ENCODE measurements at regions not wholly inside any gene's neighbourhood (a gene's known extent, or its start where the extent isn't known, plus 50 kb on each side); places are given as distances from the start of the nearest gene placed in this dataset.

DNA sequence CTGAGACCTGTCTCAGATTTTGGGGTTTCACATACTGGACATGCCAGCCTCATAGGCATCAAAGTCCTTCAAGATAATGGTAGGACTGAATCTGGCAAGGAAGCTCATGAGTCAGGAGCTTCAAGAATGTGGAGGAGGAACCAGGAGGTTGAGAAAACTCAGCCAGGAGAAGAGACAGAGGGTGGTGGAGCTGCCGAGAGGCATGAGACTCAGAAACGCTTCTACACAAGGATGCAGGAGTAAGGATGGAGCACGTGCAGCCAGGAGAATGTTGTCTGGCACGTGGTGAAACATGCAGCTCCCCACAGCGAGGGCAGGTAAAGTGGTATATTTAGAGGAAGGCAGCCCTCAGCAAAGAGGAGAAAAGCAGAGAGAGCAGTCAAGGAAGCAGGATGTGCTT lies 148.7 kb upstream of the ISX start:
- no peak for DNase-seq (ENCODE audit: extremely low read depth, low read depth)
- H3K4me3 ChIP-seq (replicated peaks; ENCODE audit: low read depth, low read length), result no peak overlapping the region
- TF ChIP-seq, protein P1, sequence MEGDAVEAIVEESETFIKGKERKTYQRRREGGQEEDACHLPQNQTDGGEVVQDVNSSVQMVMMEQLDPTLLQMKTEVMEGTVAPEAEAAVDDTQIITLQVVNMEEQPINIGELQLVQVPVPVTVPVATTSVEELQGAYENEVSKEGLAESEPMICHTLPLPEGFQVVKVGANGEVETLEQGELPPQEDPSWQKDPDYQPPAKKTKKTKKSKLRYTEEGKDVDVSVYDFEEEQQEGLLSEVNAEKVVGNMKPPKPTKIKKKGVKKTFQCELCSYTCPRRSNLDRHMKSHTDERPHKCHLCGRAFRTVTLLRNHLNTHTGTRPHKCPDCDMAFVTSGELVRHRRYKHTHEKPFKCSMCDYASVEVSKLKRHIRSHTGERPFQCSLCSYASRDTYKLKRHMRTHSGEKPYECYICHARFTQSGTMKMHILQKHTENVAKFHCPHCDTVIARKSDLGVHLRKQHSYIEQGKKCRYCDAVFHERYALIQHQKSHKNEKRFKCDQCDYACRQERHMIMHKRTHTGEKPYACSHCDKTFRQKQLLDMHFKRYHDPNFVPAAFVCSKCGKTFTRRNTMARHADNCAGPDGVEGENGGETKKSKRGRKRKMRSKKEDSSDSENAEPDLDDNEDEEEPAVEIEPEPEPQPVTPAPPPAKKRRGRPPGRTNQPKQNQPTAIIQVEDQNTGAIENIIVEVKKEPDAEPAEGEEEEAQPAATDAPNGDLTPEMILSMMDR (IDR thresholded peaks at IDR 0.05; ENCODE audit: low read depth, low read length, missing control alignments), result no peak

DNA sequence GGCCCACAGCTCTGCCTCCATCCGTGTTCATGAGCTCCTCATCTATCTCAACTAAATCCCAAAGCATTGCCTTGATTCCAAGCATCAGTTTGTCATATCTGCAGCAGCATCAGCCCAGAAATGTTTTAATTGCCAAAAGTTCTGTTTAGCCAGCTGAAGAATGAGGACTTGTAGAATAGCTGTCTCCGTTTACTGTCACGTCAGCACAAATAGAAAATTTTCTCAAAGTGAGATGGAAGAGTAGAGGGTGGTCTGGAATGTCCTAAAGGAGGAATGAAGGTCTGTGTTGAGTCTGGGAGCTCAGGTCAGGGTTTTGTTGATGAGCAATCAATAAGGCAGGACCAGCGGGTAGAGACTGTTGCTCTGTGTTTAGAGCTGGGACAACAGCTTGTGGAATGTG lies 134.9 kb upstream of the ISX start:
- H3K4me3 ChIP-seq (replicated peaks; ENCODE audit: low read depth, low read length), result no peak overlapping the region
- DNase-seq (ENCODE audit: extremely low read depth, low read depth), result no peak
- TF ChIP-seq, protein P1 (IDR thresholded peaks at IDR 0.05; ENCODE audit: low read depth, low read length, missing control alignments), result no peak

DNA sequence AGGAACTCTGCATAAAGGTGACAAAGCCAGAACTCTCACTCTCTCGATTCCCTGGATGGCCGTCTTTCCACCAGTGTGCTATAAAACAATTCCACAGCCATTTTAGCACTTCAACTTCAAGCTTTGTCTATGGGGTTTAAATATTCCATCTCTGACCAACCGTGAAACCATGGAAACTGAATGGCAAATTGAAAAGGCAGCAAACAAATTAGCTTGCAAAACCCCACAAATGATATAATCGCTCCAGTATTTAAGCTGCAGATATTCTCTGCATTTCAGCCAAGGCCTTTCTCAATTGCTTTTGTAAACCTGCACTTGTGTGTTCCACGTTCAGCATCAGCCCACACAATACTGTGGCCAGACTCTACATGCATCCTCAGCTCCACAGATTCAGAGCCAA lies 131.7 kb upstream of the ISX start:
- no peak overlapping the region for H3K4me3 ChIP-seq (replicated peaks; ENCODE audit: low read depth, low read length)
- no peak for DNase-seq (ENCODE audit: extremely low read depth, low read depth)
- TF ChIP-seq, protein P1 (IDR thresholded peaks at IDR 0.05; ENCODE audit: low read depth, low read length, missing control alignments), result no peak

DNA sequence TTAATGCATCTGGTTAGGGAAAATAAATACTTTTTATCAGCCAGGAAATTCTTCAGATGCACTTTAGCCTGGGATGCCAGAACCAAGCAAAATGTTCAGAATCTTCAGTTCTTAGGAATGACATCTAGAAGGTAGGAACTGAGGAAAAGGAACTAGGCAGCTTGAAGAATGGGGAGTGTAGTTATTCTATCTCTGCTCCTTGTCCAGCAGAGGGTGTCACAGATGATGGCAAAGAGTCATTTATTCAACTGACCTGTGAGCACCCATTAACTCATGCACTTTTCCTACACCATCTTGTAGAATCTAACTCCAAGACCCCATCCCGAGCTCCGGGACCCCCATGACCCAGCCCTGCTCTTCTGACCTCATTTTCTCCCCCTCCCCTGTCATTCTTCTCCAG lies 122.1 kb upstream of the ISX start:
- TF ChIP-seq, protein P1 (IDR thresholded peaks at IDR 0.05; ENCODE audit: low read depth, low read length, missing control alignments), result no peak
- no peak overlapping the region for H3K4me3 ChIP-seq (replicated peaks; ENCODE audit: low read depth, low read length)
- no peak for DNase-seq (ENCODE audit: extremely low read depth, low read depth)

DNA sequence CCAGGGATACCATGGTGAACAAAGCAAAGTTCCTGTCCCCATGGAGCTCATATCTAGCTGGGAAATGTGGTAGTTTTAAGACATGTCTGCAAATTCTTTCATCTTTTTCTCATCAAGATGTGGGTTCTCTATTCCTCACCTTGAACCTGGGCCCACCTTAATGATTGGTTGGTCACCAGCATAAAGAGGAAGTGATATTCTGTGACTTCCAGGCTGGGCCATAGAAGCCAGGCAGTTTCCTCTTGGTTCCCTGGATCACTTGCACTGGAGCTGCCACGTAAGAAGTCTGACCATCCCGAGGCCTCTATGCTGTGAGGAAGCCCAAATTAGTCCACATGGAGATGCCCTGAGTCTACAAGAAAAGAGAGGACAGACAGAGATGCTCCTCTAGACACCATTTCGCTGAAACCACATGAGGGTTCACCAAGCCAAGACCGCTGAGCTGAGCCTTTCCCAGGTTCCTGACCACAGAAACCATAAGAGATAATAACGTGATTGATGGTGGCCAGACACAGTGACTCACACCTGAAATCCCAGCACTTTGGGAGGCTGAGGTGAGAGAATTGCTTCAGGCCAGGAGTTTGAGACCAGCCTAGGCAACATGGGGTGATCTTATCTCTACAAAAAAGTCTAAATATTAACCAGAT lies 119.5 kb upstream of the ISX start:
- H3K4me3 ChIP-seq (replicated peaks; ENCODE audit: low read depth, low read length), result no peak overlapping the region
- TF ChIP-seq, protein P1 (IDR thresholded peaks at IDR 0.05; ENCODE audit: low read depth, low read length, missing control alignments), result no peak
- DNase-seq (ENCODE audit: extremely low read depth, low read depth), result no peak

DNA sequence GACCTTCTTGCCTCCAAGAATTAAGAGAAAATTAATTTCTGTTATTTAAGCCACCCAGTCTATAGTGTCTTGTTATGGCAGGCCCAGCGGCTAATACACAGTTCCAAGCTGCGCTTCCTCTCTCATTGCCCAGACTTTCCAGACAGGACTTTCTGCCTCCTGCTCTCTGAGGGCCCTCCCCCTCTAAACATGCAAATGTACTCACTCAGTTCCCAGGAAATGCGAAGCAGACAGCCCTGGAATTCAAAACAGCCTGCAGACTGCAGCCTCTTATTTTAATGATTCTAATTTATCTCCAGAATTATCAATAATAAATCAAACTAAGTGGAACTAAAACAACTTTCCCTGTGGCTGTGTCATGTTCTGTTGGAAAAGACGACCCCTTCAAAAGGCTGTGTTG lies 115.5 kb upstream of the ISX start:
- DNase-seq (ENCODE audit: extremely low read depth, low read depth), result no peak
- no peak overlapping the region for H3K4me3 ChIP-seq (replicated peaks; ENCODE audit: low read depth, low read length)
- TF ChIP-seq, protein P1 (IDR thresholded peaks at IDR 0.05; ENCODE audit: low read depth, low read length, missing control alignments), result no peak

DNA sequence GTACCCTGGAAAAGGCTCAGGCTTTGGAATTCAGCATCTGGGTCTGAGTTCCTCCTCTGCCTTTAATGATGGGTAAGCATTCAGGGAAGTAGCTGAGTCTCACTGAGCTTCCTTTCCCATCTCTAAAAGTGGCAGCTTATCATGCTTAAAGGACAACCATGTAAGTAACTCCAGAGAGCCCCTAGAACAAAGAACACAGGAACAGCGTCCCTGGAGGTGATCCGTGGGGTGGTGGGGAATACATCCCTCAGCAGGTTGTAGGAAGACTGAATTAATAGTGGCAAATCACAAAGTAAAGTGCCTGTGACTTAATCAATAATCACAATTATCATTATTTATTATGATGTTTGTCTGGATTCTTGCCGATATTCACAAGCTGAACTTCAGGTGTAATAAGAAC lies 114.7 kb upstream of the ISX start:
- no peak for DNase-seq (ENCODE audit: extremely low read depth, low read depth)
- H3K4me3 ChIP-seq (replicated peaks; ENCODE audit: low read depth, low read length), result no peak overlapping the region
- TF ChIP-seq, protein P1 (IDR thresholded peaks at IDR 0.05; ENCODE audit: low read depth, low read length, missing control alignments), result no peak

All from HFF-Myc (cell line).